ENCODE measurements at regions not wholly inside any gene's neighbourhood (a gene's known extent, or its start where the extent isn't known, plus 50 kb on each side); places are given as distances from the start of the nearest gene placed in this dataset.
"Not testable (repeated sequence)": the region's sequence is repeated elsewhere in the genome, so short reads cannot be mapped to it uniquely, and the experiment has no call there.

- Histone ChIP-seq H3K4me2 (ENCODE audit: control insufficient read depth, extremely low read depth, insufficient read depth, low read depth, low read length) (no peak overlapping the region), H3K27ac (ENCODE audit: control insufficient read depth, insufficient read depth, low read length) (no peak overlapping the region), H3K9me3 (ENCODE audit: control insufficient read depth, low read depth, low read length) (no peaks in the 10 kb centered on the region), H2AFZ (ENCODE audit: control insufficient read depth, low read length) (no peak overlapping the region), H3K9ac (ENCODE audit: control insufficient read depth, extremely low read depth, insufficient read depth, low read length) (no peak overlapping the region), H4K20me1 (ENCODE audit: control insufficient read depth, extremely low read depth, insufficient read depth, low read length) (no peaks in the 10 kb centered on the region), H3K79me2 (ENCODE audit: control insufficient read depth, insufficient read depth, low read length) (no peaks in the 10 kb centered on the region), H3K4me1 (ENCODE audit: control insufficient read depth, extremely low read depth, insufficient read depth, low read length) (no peaks in the 10 kb centered on the region), H3K4me3 (ENCODE audit: control insufficient read depth in 2 of 3, extremely low read depth in 1 of 3, insufficient read depth in 2 of 3, low read depth in 1 of 3, low read length in 3 of 3) (no peak overlapping the region), H3K36me3 (ENCODE audit: control insufficient read depth in 2 of 2, extremely low read depth in 1 of 2, insufficient read depth in 2 of 2, low read length in 2 of 2) (no peaks in the 10 kb centered on the region), H3K9me1 (ENCODE audit: control insufficient read depth, extremely low read depth, insufficient read depth, low read length) (no peaks in the 10 kb centered on the region), H3K27me3 (ENCODE audit: control insufficient read depth, extremely low read depth, insufficient read depth, low read length) (no peaks in the 10 kb centered on the region)
- DNase-seq (ENCODE audit: low read depth, low spot score) = no peak
- dilution Hi-C loops (cut with MboI; ENCODE audit: extremely low pct_ligation_motif_present, low sequenced_read_pairs) = no loop called here
- no peak for FAIRE-seq
- no peak for TF ChIP-seq CTCF (optimal IDR thresholded peaks at IDR 0.05 in 1 of 3, IDR thresholded peaks at IDR 0.05 in 1 of 3, conservative IDR thresholded peaks at IDR 0.05 in 1 of 3; ENCODE audit: extremely low read depth in 1 of 3, insufficient read depth in 2 of 3, low read length in 3 of 3)
- TF ChIP-seq EZH2 (IDR thresholded peaks at IDR 0.05; ENCODE audit: low read length) = no peak
These were observed 818.8 kb downstream of the MAT2B start for GRCh38 chr5:164324239-164324638.

- TF ChIP-seq EZH2 (IDR thresholded peaks at IDR 0.05; ENCODE audit: low read length) = no peak
- TF ChIP-seq CTCF (optimal IDR thresholded peaks at IDR 0.05 in 1 of 3, IDR thresholded peaks at IDR 0.05 in 1 of 3, conservative IDR thresholded peaks at IDR 0.05 in 1 of 3; ENCODE audit: extremely low read depth in 1 of 3, insufficient read depth in 2 of 3, low read length in 3 of 3) = peak; percentile 8 to 17 (median 8)
- H3K36me3 ChIP-seq (ENCODE audit: control insufficient read depth in 2 of 2, extremely low read depth in 1 of 2, insufficient read depth in 2 of 2, low read length in 2 of 2) = no peaks in the 10 kb centered on the region
- H3K27ac ChIP-seq (ENCODE audit: control insufficient read depth, insufficient read depth, low read length) = no peak overlapping the region
- FAIRE-seq = no peak
- H3K4me1 ChIP-seq (ENCODE audit: control insufficient read depth, extremely low read depth, insufficient read depth, low read length) = no peaks in the 10 kb centered on the region
- H4K20me1 ChIP-seq (ENCODE audit: control insufficient read depth, extremely low read depth, insufficient read depth, low read length) = no peaks in the 10 kb centered on the region
- H3K4me3 ChIP-seq (ENCODE audit: control insufficient read depth in 2 of 3, extremely low read depth in 1 of 3, insufficient read depth in 2 of 3, low read depth in 1 of 3, low read length in 3 of 3) = no peak overlapping the region
- H3K9me3 ChIP-seq (ENCODE audit: control insufficient read depth, low read depth, low read length) = no peaks in the 10 kb centered on the region
- no peak overlapping the region for H3K4me2 ChIP-seq (ENCODE audit: control insufficient read depth, extremely low read depth, insufficient read depth, low read depth, low read length)
- H3K79me2 ChIP-seq (ENCODE audit: control insufficient read depth, insufficient read depth, low read length) = no peaks in the 10 kb centered on the region
- DNase-seq (ENCODE audit: low read depth, low spot score) = no peak
- no peak overlapping the region for H3K9ac ChIP-seq (ENCODE audit: control insufficient read depth, extremely low read depth, insufficient read depth, low read length)
- no peaks in the 10 kb centered on the region for H3K27me3 ChIP-seq (ENCODE audit: control insufficient read depth, extremely low read depth, insufficient read depth, low read length)
- no peaks in the 10 kb centered on the region for H3K9me1 ChIP-seq (ENCODE audit: control insufficient read depth, extremely low read depth, insufficient read depth, low read length)
- dilution Hi-C loops (cut with MboI; ENCODE audit: extremely low pct_ligation_motif_present, low sequenced_read_pairs) = no loop called here
- H2AFZ ChIP-seq (ENCODE audit: control insufficient read depth, low read length) = no peak overlapping the region
These were observed 820.8 kb downstream of the MAT2B start for GRCh38 chr5:164326219-164326618.

- H3K27me3 ChIP-seq (ENCODE audit: control insufficient read depth, extremely low read depth, insufficient read depth, low read length); H2AFZ ChIP-seq (ENCODE audit: control insufficient read depth, low read length); dilution Hi-C loops (cut with MboI; ENCODE audit: extremely low pct_ligation_motif_present, low sequenced_read_pairs); H3K36me3 ChIP-seq (ENCODE audit: control insufficient read depth in 2 of 2, extremely low read depth in 1 of 2, insufficient read depth in 2 of 2, low read length in 2 of 2); H3K4me1 ChIP-seq (ENCODE audit: control insufficient read depth, extremely low read depth, insufficient read depth, low read length); H4K20me1 ChIP-seq (ENCODE audit: control insufficient read depth, extremely low read depth, insufficient read depth, low read length); H3K9me3 ChIP-seq (ENCODE audit: control insufficient read depth, low read depth, low read length); H3K9me1 ChIP-seq (ENCODE audit: control insufficient read depth, extremely low read depth, insufficient read depth, low read length); H3K27ac ChIP-seq (ENCODE audit: control insufficient read depth, insufficient read depth, low read length); H3K4me2 ChIP-seq (ENCODE audit: control insufficient read depth, extremely low read depth, insufficient read depth, low read depth, low read length); H3K9ac ChIP-seq (ENCODE audit: control insufficient read depth, extremely low read depth, insufficient read depth, low read length); H3K4me3 ChIP-seq (ENCODE audit: control insufficient read depth in 2 of 3, extremely low read depth in 1 of 3, insufficient read depth in 2 of 3, low read depth in 1 of 3, low read length in 3 of 3); FAIRE-seq; H3K79me2 ChIP-seq (ENCODE audit: control insufficient read depth, insufficient read depth, low read length); DNase-seq (ENCODE audit: low read depth, low spot score): not testable (repeated sequence)
These were observed 821.7 kb downstream of the MAT2B start for GRCh38 chr5:164327166-164327565.

Measured in keratinocyte (primary cell).